DMS53 (cell line): ENCODE measurements at regions not wholly inside any gene's neighbourhood (a gene's known extent, or its start where the extent isn't known, plus 50 kb on each side); places are given as distances from the start of the nearest gene placed in this dataset.

Experiments used
- DNase-seq: peaks from one replicate; lab custom pipeline; 2025; lab: John Stamatoyannopoulos, UW

GRCh38 chr5:136811086-136811485 lies 445.7 kb upstream of the TRPC7 start:
- DNase-seq, result no peak

GRCh38 chr5:136810261-136810801 lies 445.0 kb upstream of the TRPC7 start:
- no peak for DNase-seq

GRCh38 chr5:136809382-136809781 lies 444.0 kb upstream of the TRPC7 start:
- DNase-seq, result no peak

GRCh38 chr5:136808756-136809155 lies 443.4 kb upstream of the TRPC7 start:
- no peak for DNase-seq

- DNase-seq, result no peak
These were observed 440.1 kb upstream of the TRPC7 start for GRCh38 chr5:136805466-136805865.

GRCh38 chr5:136802383-136802782 lies 437.0 kb upstream of the TRPC7 start:
- DNase-seq, result peak; percentile 55

- no peak for DNase-seq
These were observed 434.5 kb upstream of the TRPC7 start for GRCh38 chr5:136799806-136800372.

DNA sequence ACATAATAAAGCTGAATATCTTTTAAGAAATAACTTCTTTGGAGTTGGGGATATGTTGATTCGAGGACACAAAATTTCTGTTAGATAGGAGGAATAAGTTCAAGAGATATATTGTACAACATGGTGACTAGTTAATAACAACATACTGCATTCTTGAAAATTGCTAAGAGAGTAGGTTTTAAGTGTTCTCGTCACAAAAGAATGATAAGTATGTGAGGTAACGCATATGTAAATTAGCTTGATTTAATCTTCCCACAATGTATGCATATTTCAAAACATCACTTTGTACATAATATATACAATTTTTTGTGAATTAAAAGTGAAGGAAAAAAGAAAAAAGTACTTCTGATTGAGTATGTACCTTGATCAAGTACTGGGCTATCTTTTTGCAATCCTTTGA lies 428.0 kb upstream of the TRPC7 start:
- no peak for DNase-seq

DNA sequence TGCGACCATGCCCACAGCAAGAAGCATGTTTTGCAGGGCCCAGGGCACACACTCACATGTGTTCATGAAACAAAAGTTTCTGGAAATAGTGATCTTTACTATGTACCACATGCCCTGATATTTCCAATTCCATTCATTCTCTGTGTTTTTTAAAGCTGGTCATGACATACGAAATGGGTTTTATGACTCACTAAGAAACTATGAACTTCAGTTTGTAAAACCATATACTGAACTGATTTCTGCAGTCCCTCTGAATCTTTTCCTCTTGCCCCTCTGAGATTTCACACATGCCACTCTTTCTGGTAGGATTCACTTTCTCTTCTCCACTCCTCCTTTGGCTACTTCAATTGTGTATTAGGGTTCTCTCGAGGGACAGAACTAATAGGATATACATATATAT lies 416.1 kb upstream of the TRPC7 start:
- DNase-seq, result no peak

- DNase-seq, result no peak
These were observed 415.2 kb upstream of the TRPC7 start for GRCh38 chr5:136780518-136780917.

DNA sequence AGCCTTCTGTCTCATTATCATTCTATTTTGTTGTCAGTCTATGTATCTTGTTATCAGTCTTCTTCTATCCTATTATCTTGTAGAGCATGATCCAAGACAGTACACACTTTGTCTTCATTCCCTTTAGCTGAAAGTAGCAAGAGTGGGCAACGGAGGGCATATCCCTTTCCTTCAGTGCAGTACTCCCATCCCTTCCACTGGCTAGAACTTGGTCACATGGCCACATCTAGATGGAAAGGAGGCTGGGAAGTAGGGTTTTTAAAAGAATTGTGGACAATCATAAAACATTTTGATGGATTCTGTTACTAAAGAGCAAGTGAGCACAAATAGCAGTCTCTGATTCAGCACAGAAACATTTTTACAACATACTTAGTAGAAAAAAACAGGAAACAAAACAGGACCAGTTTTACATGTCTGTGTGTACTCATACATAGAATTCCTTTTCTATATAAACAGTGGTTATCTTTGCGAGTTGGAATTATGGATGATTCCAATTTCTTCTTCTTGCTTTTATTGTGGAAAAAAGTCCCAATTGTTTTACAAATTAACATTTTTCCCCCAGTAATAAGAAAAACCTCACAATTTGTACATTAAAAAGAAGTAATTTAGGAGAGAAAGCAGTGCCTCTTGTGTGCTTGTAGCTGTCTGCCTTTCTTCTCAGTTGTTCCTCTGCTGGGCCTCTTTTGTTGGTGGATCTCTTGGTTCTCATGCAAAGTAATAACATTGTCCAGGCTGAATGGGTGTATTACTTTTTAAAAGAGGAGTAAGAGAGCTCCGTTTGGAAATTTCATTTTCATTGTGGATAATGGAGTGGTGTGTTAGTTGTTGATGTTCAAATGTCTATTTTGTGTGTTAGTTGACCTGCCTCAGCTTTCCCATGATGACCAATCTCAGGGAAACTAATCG lies 410.9 kb upstream of the TRPC7 start:
- DNase-seq, result no peak

DNA sequence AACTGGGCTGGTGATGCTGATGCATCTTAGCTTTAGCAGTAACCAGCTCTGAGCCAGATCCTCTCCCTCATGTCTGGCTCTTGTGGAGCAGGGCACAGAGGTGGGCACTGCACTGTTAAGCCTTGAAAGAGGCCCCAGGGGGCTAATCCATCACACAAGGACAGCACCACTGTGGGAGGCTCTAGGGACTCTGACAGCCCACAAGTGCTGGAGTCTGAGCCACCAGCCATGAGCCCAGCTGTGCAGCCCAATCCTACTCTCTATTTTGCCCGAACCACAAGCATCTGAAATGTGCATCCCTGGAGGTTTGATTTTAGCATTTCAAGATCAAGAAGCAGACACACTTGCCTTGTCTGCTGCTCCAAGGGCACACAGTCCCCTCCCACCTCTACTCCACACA lies 407.1 kb upstream of the TRPC7 start:
- no peak for DNase-seq

- peak; percentile 84 for DNase-seq
These were observed 404.7 kb upstream of the TRPC7 start for GRCh38 chr5:136769900-136770684.

DNA sequence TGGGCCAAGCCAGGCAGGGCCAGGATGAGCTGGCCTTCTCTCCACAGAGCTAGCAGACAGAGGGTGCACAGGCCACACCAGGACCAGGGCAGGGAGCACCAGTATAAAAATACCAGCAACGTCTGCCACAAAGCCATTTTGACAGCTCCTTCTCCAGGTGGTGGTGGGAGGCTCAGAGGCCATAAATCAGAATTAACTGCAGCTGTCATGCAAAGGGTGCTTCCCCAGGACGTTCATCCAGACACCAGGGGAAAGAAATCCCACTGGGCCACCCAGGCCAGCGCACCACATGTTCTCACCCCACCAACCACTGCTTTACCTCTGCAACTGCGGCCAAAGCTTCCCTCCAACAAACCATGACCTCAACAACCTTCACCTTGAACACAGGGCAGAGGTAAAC lies 403.7 kb upstream of the TRPC7 start:
- DNase-seq, result no peak

DNA sequence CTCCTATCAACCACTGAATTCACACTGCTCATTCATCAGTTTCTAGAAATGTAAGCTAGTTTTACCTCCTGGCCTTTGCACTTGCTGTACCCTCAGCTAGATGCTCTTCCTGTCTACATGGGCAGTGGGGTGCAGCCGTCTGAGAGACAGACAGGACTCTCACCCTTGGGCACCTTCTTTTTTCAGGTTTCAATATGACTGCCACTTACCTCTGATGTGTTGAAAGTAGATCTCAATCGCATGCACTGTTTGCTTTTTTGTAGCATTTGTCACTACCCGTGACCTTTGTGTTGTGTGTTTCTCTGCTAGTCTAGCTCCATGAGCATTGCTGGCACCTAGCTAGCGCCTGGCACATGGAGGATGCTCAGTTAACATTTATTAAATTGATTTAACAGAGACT lies 403.1 kb upstream of the TRPC7 start:
- no peak for DNase-seq

DNA sequence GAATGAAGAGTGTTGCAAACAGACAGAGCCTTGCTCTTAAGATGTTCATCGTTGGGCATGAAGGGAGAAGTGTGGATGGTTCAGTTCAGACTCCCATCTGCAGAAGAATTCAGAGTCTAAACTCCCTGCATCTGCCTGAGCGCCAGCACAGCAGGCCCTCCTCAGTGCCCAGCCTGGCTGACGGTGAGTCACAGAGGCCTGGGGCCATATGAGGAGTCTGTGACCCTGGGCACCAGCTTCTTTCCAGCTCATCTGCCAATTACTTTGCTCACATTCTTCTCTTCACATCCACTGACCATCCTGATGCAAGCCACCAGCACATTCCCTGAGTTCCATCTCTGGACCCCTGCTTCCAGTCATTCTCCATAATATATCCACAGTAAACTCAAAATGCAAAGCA lies 401.1 kb upstream of the TRPC7 start:
- DNase-seq, result no peak

- DNase-seq, result no peak
These were observed 399.3 kb upstream of the TRPC7 start for GRCh38 chr5:136764601-136765000.

- DNase-seq, result no peak
These were observed 398.2 kb upstream of the TRPC7 start for GRCh38 chr5:136763548-136763947.

GRCh38 chr5:136754216-136754615 lies 388.9 kb upstream of the TRPC7 start:
- no peak for DNase-seq

GRCh38 chr5:136750224-136750862 lies 385.0 kb upstream of the TRPC7 start:
- DNase-seq, result no peak

GRCh38 chr5:136749016-136749415 lies 383.7 kb upstream of the TRPC7 start:
- no peak for DNase-seq

DNA sequence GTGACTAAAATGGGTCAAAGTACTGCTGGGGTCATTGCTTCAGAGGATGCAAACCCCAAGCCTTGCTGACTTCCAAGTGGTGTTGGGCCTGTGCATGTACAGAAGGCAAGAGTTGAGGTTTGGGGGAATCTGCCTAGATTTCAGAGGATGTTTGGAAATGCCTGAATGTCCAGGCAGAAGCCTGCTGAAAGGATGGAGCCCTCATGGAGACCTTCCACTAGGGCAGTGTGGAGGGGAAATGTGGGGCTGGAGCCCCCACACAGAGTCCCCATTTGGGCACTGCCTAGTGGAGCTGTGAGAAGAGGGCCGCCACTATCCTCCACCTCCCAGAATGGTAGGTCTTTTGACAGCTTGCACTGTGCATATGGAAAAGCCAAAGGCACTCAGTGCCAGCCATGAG lies 377.7 kb upstream of the TRPC7 start:
- no peak for DNase-seq
